Hematopoietic multipotent progenitor cell treated with erythropoietin and hydrocortisone succinate and interleukin-3 and kit ligand, for 6 days (in vitro differentiated cells): ENCODE measurements at regions not wholly inside any gene's neighbourhood (a gene's known extent, or its start where the extent isn't known, plus 50 kb on each side); places are given as distances from the start of the nearest gene placed in this dataset.

Source experiments
- DNase-seq: peaks from one replicate; pipeline ENCODE4 v3.0.0-alpha.2; 2015

- no peak for DNase-seq
These were observed 59.8 kb downstream of the MRPS30 start for GRCh38 chr5:44868541-44868940.

DNA sequence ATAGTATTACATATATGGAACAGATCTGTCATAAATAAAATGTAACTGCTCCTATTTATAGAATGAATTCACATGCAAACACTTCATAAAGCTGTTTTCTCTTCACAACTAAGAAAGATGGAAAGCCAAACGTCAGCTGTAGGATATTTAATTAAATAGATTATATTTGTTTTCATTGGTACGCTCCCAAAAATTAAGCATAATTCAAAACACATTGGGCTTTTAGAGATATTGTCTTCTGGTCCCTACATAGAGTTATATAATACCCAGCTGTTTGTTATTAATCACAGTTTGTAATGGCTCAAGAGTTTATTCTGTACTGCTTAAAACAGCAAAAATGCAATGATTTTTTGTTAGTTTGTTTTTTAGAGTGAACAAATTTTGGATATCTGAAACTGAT, 61.2 kb downstream of the MRPS30 start:
- DNase-seq: no peak

DNA sequence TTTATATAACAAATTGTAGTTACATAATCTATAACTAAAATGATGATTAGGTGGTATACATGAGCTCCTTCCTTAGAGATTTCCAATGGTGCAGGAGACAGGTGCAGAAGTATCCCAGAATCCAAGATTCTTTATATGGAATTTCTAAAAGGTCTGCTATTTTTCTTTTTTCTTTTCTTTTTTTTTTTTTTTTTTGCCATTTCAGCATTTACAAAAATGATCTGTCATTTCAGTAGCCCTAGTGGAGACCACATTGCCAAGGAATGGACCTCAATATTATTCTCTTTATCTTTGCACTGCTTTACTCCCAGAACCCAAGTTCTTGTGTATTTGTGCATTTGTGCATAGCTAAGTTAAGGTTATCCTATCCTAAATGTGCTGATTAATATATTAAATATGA, 61.7 kb downstream of the MRPS30 start:
- no peak for DNase-seq

DNA sequence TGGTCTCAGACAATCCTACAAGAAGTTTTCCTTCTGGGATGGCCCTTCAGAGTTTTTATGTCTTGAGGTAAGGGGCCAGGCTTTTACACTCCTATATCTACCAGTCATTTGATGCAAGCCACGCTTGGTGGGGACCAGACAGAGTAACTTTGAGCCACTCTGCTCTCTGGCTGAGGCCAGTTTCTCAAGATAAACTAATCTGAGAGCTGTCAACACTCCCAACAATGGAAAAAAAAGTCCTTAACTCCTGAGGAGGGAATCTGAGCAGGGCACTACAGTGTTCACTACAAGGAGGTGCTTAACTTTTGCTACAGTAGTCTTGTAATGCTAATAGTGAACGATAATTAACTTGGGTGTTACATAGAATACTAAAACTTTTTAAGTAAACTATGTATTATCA, 62.7 kb downstream of the MRPS30 start:
- no peak for DNase-seq

GRCh38 chr5:44875661-44876605, 67.2 kb downstream of the MRPS30 start:
- DNase-seq: no peak

DNA sequence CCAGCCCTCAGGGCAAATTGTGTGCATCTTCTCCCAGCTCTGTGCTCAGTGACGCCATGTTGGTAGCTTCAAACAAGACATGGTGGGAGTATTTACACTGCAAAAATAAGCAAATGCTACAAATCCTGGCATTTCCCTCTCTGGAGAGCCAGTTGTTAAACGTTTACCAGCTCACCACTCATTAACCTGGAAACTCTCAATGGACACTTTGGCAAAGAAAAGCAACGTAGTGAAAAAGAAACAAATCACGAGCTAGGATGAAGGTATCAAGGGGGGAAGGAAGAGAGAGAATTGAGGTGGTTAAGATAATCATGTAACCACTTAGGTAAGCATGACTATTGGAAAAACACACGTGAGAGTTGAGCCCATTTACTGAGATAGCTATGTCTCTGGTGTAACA, 72.5 kb downstream of the MRPS30 start:
- no peak for DNase-seq

DNA sequence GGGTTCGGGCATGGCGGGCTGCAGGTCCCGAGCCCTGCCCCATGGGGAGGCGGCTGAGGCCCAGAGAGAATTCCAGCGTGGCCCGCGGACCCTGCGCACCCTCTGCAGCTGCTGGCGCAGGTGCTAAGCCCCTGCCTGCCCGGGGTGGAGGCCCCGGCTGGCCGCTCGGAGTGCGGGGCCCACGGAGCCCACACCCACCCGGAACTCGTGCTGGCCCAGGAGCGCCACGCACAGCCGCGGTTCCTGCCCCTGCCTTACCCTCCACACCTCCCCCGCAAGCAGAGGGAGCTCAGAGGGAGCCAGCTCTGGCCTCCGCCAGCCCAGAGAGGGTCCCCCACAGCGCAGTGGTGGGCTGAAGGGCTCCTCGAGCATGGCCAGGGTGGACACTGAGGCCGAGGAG, 75.3 kb downstream of the MRPS30 start:
- no peak for DNase-seq

- no peak for DNase-seq
These were observed 77.2 kb downstream of the MRPS30 start for GRCh38 chr5:44885903-44886302.

DNA sequence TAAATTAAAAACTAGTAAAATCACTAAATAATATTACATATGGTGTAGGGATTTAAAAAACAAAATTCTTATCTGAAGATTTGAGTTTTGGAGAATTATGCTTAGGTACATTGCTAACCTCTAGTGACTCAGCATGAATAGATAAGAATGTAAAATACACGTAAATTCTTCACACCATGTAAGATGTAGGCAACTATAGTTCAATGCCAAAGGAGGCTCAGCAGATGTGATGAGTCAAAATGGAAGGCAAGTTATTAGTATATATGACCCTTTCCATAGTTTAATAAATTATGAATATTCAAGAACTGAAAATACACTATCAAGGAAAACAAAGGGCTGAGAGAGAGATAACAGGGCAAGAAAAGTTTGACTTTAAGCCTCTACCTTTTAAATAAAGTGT, 79.0 kb downstream of the MRPS30 start:
- DNase-seq: no peak

DNA sequence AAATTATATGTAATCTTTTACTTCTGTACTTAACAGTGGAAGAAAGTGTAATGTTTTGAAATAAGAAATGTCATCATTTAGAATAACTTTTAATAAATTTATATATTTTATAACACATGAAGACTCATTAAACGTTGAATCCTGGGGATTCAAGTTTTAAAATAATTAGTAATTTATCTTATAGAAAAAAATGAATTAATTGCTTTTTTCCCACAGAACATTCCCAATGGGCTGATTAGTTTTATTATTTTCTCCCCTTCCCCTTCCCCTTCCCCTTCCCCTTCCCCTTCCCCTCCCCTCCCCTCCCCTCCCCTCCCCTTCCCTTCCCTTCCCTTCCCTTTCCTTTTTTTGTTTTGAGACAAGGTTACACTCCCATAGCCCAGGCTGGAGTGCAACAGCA, 79.7 kb downstream of the MRPS30 start:
- DNase-seq: no peak

GRCh38 chr5:44891116-44891515, 82.4 kb downstream of the MRPS30 start:
- no peak for DNase-seq

DNA sequence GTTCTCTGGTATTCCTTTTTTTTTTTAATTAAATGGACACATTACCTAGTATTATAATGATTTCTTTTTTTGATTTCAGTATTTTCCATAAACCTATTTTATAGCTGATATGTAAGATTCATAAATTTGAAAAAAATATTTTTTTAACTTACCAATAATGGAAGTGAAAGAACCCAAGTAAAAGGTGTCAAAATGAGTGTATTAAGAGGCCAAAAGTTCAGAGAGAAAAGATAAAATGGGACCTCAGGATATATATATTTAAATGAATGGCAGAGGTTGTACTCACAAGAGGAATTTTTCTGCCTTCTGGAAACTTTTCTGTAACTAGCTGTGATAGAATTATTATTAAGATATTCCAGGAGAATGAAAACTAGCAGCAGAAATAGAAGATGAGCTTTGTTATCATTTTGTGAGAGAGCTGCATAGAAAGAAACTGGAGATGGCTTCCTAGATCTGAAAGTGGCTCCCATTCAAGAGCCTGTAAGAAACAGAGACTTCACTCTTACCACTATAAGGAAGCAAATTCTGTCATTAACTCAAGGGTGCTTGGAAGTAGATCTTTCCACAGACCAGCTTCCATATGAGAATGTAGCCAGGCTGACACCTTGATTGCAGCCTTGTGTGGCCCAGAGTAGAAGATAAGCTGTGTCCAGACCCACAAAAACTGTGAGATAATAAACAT, 91.7 kb downstream of the MRPS30 start:
- no peak for DNase-seq

DNA sequence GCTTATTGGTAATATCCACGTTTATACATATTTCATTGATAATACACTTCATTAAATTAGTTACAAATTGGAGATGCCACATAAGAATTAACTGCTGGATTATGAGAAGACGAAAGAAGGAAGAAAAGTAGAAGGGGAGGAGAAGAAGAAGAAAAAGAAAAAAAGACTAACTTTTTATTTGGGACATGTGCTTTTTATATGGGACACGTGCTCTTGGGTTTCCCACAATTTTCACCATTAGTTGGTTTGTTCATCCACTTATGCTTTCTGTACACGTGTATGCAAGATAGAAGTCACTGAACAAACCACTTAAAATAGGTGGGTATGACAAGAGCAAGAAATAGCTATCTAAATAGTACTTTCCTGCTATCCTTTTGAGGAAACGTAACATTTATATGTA, 98.6 kb downstream of the MRPS30 start:
- DNase-seq: no peak

- no peak for DNase-seq
These were observed 100.3 kb downstream of the MRPS30 start for GRCh38 chr5:44909004-44909403.

- DNase-seq: no peak
These were observed 102.8 kb downstream of the MRPS30 start for GRCh38 chr5:44911501-44911900.

DNA sequence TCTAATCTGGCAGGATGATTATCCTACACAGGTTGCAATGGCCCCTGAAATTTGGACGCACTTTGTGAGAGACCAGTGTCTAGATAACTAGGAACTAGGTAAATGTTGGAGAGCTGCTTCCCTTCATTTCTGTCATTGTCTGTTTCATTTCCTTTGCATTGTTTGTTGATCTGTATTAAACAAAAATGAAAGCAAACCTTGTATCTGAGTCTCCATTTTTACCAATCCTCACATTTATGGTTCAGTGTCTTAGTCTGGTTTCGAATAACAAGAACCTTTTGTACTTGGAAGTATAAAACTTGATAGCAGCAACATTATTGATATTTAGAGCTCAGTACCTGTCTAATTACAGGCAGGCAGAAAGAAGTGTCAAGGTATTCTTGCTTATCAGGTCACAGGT, 105.5 kb downstream of the MRPS30 start:
- DNase-seq: no peak

- no peak for DNase-seq
These were observed 110.8 kb downstream of the MRPS30 start for GRCh38 chr5:44919560-44919959.

DNA sequence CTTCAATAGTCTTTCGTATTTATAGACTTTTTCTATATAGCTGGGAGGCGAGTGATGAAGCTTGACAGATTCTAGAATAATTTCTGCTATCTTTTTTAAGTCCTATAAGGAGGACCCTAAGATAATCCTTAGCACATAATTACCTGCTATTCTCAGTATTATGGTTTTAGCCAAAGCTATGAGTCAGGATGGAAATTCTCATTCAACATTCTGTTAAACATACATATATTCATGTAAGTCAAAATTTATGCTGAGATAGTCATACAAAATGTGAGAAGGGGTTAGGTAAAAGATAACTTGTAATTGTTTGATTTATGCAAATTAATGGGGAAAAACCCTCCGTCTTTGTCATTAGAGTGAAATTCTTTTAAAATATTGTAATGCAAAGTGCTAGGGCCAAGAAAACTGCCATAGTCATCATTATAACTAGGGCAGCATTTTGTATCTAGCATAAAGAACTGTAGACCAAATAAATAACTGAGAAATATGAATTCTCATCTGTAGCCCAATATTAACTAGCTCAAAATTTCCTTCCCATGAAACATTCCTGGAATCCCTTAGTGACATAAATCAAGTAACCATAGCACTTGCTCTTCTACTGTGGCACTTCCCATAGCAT, 118.5 kb downstream of the MRPS30 start:
- no peak for DNase-seq

DNA sequence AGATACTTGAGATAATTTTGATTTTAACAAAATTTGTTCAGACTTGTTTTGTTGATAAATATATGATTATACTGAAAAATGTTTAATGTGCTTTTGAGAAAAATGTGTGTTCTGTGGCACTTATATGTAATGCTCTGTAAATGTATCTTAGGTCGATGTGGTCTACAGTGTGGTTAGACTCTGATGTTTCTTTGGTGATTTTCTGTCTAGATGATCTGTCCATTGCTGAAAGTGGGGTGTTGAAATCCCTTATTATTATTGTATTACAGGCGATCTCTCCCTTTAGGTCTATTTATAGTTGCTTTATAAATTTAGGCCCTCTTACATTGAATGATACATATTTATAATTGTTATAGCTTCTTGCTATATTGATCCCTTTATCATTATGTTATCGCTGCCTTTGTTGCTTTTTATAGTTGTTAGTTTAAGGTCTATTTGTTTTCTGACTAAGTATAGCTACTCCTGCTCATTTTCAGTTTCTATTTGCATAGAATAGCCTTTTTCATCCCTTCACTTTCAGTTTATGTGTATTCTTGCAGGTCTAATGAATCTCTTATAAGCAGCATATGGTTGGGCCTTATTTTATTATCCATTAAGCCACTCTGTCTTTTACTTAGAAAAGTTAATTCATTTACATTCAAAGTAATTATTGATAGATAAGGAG, 124.3 kb downstream of the MRPS30 start:
- DNase-seq: no peak

DNA sequence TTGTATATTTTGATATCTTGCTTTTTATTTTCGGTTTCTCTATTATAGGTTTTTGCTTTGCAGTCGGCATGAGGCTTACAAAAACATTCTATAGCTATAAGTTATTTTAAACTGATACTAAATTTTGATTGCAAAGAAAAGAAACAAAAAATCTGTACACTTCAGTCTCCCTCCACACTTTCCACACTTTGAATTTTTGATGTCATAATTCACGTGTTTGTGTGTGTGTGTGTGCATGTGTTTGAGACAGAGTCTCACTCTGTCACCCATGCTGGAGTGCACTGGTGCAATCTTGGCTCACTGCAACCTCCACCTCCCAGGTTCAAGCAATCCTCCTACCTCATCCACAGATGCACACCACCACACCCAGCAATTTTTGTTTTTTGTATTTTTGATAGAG, 124.9 kb downstream of the MRPS30 start:
- DNase-seq: no peak

DNA sequence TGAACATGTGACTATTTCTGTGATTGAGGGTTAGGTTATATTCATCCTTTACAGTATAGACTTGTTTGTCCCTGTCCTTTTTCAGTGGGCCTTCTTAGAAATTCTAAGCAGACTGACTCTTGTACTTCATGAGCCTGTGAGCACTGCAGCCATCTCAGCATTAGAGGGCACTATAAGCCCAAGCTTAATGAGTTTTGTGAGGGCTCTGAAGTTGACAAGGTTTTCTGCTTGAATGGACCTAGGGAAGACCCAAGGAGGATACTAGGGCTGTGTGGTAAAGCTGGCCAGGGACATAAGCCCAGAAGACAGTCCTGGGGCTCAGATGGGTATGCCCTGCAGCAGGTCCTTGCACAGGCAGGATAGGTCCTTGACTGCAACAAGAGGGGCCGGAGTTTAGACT, 126.5 kb downstream of the MRPS30 start:
- DNase-seq: no peak

DNA sequence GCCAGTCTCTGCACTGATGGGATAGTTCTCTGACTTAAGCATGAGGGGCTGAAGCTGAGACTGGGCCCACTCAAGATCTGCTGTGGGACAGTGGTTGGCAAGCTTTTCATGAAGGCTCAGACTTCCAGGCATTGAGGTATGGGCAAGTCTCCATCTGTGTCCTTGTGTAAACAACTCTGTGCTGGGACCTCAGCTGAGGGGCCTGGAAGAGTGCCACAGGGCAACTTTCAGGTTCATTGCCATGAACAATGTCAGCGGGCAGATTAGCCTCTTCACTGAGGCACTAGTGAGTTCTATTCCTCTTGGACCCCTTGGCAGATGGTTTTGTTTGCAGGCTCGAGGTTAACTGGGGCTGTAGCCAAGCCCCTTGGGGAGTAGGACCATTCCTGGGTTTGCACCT, 127.1 kb downstream of the MRPS30 start:
- DNase-seq: no peak

- DNase-seq: no peak
These were observed 133.8 kb downstream of the MRPS30 start for GRCh38 chr5:44942524-44943001.
